ENCODE measurements at regions not wholly inside any gene's neighbourhood (a gene's known extent, or its start where the extent isn't known, plus 50 kb on each side); places are given as distances from the start of the nearest gene placed in this dataset.

GRCh38 chr13:89034015-89034414, 1362.8 kb downstream of the SLITRK5 start:
- DNase-seq: no peak
- no peaks in the 10 kb centered on the region for H3K36me3 ChIP-seq
- intact Hi-C loops (cut with DNase I; ENCODE audit: low total_unique reads) (no loop called here), in situ Hi-C loops (cut with MboI; ENCODE audit: low pct_ligation_motif_present in 1 of 4, low pct_unique_long_range_greater_than_20kb in 1 of 4, low sequenced_read_pairs in 3 of 4) (no loop called here)
- no peak overlapping the region for H3K4me3 ChIP-seq
- H3K9me3 ChIP-seq: no peaks in the 10 kb centered on the region
- H3K27me3 ChIP-seq: no peaks in the 10 kb centered on the region
- H3K27ac ChIP-seq: no peak overlapping the region
- TF ChIP-seq POLR2AphosphoS5 (IDR thresholded peaks at IDR 0.05) (no peak), POLR2A (IDR thresholded peaks at IDR 0.05) (no peak), EP300 (IDR thresholded peaks at IDR 0.05; ENCODE audit: low read depth) (no peak), CTCF (IDR thresholded peaks at IDR 0.05) (no peak)
- WGBS, 2 donors (ENCODE audit: low coverage in 1 of 2): 87 to 88% methylated on average over 1 of the region's 1 CpG
- no peaks in the 10 kb centered on the region for H3K4me1 ChIP-seq

GRCh38 chr13:89052699-89053098, 1381.5 kb downstream of the SLITRK5 start:
- 76 to 79% methylated on average over 3 of the region's 3 CpGs for WGBS, 2 donors (ENCODE audit: low coverage in 1 of 2)
- TF ChIP-seq POLR2A (IDR thresholded peaks at IDR 0.05) (no peak), CTCF (IDR thresholded peaks at IDR 0.05) (no peak), POLR2AphosphoS5 (IDR thresholded peaks at IDR 0.05) (no peak), EP300 (IDR thresholded peaks at IDR 0.05; ENCODE audit: low read depth) (no peak)
- in situ Hi-C loops (cut with MboI; ENCODE audit: low pct_ligation_motif_present in 1 of 4, low pct_unique_long_range_greater_than_20kb in 1 of 4, low sequenced_read_pairs in 3 of 4): no loop called here

GRCh38 chr13:89053418-89053817, 1382.2 kb downstream of the SLITRK5 start:
- Histone ChIP-seq H3K36me3 (no peaks in the 10 kb centered on the region), H3K27me3 (no peaks in the 10 kb centered on the region), H3K4me3 (no peak overlapping the region), H3K9me3 (no peaks in the 10 kb centered on the region), H3K4me1 (peaks cover 0 to 11% (median 0%) of the 10 kb centered on the region in 4 donors), H3K27ac (no peak overlapping the region)
- no peak for DNase-seq
- 78 to 85% methylated on average over 1 of the region's 1 CpG for WGBS, 2 donors (ENCODE audit: low coverage in 1 of 2)
- intact Hi-C loops (cut with DNase I; ENCODE audit: low total_unique reads): no loop called here
- in situ Hi-C loops (cut with MboI; ENCODE audit: low pct_ligation_motif_present in 1 of 4, low pct_unique_long_range_greater_than_20kb in 1 of 4, low sequenced_read_pairs in 3 of 4): no loop called here
- TF ChIP-seq CTCF (IDR thresholded peaks at IDR 0.05) (no peak), POLR2AphosphoS5 (IDR thresholded peaks at IDR 0.05) (no peak), POLR2A (IDR thresholded peaks at IDR 0.05) (no peak)

More at GRCh38 chr13:89052699-89053098, 1381.5 kb downstream of the SLITRK5 start:
- Histone ChIP-seq H3K4me3 (no peak overlapping the region), H3K4me1 (peaks cover 0 to 10% (median 0%) of the 10 kb centered on the region in 4 donors), H3K36me3 (no peaks in the 10 kb centered on the region), H3K27me3 (no peaks in the 10 kb centered on the region), H3K27ac (no peak overlapping the region), H3K9me3 (no peaks in the 10 kb centered on the region)
- no peak for DNase-seq
- intact Hi-C loops (cut with DNase I; ENCODE audit: low total_unique reads): no loop called here

GRCh38 chr13:89057274-89057673, 1386.1 kb downstream of the SLITRK5 start:
- no peak for TF ChIP-seq POLR2AphosphoS5 (IDR thresholded peaks at IDR 0.05)
- TF ChIP-seq CTCF (IDR thresholded peaks at IDR 0.05): no peak
- TF ChIP-seq EP300 (IDR thresholded peaks at IDR 0.05; ENCODE audit: low read depth): no peak
- TF ChIP-seq POLR2A (IDR thresholded peaks at IDR 0.05): no peak
- Histone ChIP-seq H3K27ac (peak overlapping the region in 3 of 4 donors; percentile 35 to 55 (median 53)), H3K9me3 (no peaks in the 10 kb centered on the region), H3K27me3 (no peaks in the 10 kb centered on the region), H3K4me3 (no peak overlapping the region), H3K36me3 (no peaks in the 10 kb centered on the region), H3K4me1 (peaks cover 0 to 11% (median 5%) of the 10 kb centered on the region in 4 donors)
- in situ Hi-C loops (cut with MboI; ENCODE audit: low pct_ligation_motif_present in 1 of 4, low pct_unique_long_range_greater_than_20kb in 1 of 4, low sequenced_read_pairs in 3 of 4) (no loop called here), intact Hi-C loops (cut with DNase I; ENCODE audit: low total_unique reads) (no loop called here)
- no peak for DNase-seq
